OCI-M1 (cell line): ENCODE measurements at regions not wholly inside any gene's neighbourhood (a gene's known extent, or its start where the extent isn't known, plus 50 kb on each side); places are given as distances from the start of the nearest gene placed in this dataset.
"Not testable (repeated sequence)": the region's sequence is repeated elsewhere in the genome, so short reads cannot be mapped to it uniquely, and the experiment has no call there.

ENCODE experiments used
- DNase-seq: peaks from one replicate; lab custom pipeline; 2025; lab: John Stamatoyannopoulos, UW

GRCh38 chr5:136621743-136622142 is 256.4 kb upstream of the TRPC7 start:
- DNase-seq, result no peak

GRCh38 chr5:136620621-136621020 is 255.3 kb upstream of the TRPC7 start:
- no peak for DNase-seq

GRCh38 chr5:136620016-136620419 is 254.7 kb upstream of the TRPC7 start:
- DNase-seq, result peak; percentile 53

- no peak for DNase-seq
Measured at GRCh38 chr5:136619556-136619955, 254.2 kb upstream of the TRPC7 start.

GRCh38 chr5:136615251-136616119 is 250.1 kb upstream of the TRPC7 start:
- DNase-seq, result no peak

- DNase-seq, result no peak
Measured at GRCh38 chr5:136613230-136613629, 247.9 kb upstream of the TRPC7 start.

GRCh38 chr5:136605638-136606037 is 240.3 kb upstream of the TRPC7 start:
- DNase-seq, result no peak

GRCh38 chr5:136600306-136600705 is 235.0 kb upstream of the TRPC7 start:
- DNase-seq, result no peak

GRCh38 chr5:136598802-136599404 is 233.6 kb upstream of the TRPC7 start:
- DNase-seq, result no peak

- DNase-seq, result no peak
Measured at GRCh38 chr5:136594416-136594815, 229.1 kb upstream of the TRPC7 start.

GRCh38 chr5:136590581-136590980 is 225.2 kb upstream of the TRPC7 start:
- DNase-seq, result no peak

- no peak for DNase-seq
Measured at GRCh38 chr5:136586196-136586595, 220.9 kb upstream of the TRPC7 start.

GRCh38 chr5:136584474-136584873 is 219.1 kb upstream of the TRPC7 start:
- no peak for DNase-seq

GRCh38 chr5:136579238-136579637 is 213.9 kb upstream of the TRPC7 start:
- DNase-seq, result no peak

- DNase-seq, result not testable (repeated sequence)
Measured at GRCh38 chr5:136569875-136570274, 204.5 kb upstream of the TRPC7 start.

GRCh38 chr5:136565457-136565856 is 200.1 kb upstream of the TRPC7 start:
- not testable (repeated sequence) for DNase-seq

GRCh38 chr5:136565050-136565449 is 199.7 kb upstream of the TRPC7 start:
- not testable (repeated sequence) for DNase-seq

- DNase-seq, result not testable (repeated sequence)
Measured at GRCh38 chr5:136564431-136564830, 199.1 kb upstream of the TRPC7 start.

GRCh38 chr5:136563489-136563888 is 198.1 kb upstream of the TRPC7 start:
- no peak for DNase-seq

- DNase-seq, result no peak
Measured at GRCh38 chr5:136560126-136560525, 194.8 kb upstream of the TRPC7 start.

- no peak for DNase-seq
Measured at GRCh38 chr5:136559651-136560050, 194.3 kb upstream of the TRPC7 start.

GRCh38 chr5:136547096-136547495 is 181.8 kb upstream of the TRPC7 start:
- not testable (repeated sequence) for DNase-seq

GRCh38 chr5:136546441-136546840 is 181.1 kb upstream of the TRPC7 start:
- DNase-seq, result not testable (repeated sequence)
